HG02884 (cell line): ENCODE measurements at regions not wholly inside any gene's neighbourhood (a gene's known extent, or its start where the extent isn't known, plus 50 kb on each side); places are given as distances from the start of the nearest gene placed in this dataset.

ENCODE experiments used
- ATAC-seq: cut with Tn5 transposase; IDR thresholded peaks from one replicate; pipeline ENCODE4 v1.9.1; 2021; ENCODE audit warnings: mild to moderate bottlenecking, moderate library complexity; ENCODE audit not compliant: unreplicated experiment

DNA sequence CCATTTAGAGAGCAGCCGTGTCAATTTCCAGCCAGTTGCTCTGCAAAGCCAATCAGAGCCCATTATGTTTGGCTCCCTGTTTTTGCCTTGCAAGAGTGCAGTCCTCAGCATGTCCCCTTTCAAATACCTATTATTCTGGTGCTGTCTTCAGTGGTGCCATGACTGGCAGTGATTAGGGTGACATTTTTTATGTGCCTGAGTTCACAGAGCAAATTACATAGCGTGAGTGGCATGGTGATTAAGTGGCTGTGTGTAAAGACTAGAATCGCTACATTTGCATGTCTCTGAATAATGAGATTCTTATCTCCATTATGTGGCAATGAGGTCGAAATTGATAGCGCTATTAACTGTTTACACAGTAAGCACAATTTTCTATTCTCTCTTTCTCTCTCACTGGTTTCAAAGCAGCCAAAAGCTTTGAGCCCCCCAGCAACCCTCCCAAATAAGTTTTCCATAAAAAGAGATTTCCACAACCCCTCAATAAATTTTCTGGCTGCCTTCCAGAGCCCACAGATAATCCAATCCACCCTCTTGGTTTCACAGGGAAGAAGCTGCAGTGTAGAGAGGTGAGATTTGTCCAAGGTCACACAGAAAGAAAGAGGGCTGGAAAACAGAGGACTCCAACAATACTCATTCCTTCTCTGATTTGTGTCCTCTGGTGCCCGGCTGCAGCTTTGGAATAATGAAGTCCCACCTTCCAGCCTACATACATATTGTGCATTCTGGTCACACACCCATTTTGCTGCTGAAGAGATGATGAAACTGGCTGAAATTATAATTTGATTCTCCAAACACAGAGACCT is 58.8 kb upstream of the NUDT4 start:
- ATAC-seq: no peak

DNA sequence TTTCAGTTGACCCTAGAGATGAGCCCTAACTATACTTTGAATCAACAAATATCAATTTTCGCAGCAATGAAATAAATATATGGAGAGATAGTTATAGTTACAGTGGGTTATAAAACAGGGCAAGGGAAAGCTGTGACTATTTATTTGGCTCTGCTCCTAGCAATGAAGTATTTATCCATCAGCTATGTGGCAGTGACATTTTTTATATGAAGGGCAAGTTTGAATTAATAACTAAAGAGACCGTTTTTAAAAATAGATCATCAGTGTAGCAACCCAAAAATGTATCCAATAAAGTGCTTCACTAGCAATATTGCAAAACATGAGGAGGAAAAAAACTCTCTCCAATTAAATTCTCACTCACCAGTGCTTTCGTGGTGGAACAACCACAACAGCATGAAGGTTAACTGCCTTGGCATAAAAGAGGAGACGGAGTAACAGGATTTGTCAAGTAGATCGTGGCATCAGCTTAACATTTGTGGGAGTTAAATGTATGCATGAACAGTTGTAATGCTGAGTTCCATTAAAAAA is 58.1 kb upstream of the NUDT4 start:
- no peak for ATAC-seq

GRCh38 chr12:93322784-93323183 is 54.9 kb upstream of the NUDT4 start:
- ATAC-seq: no peak

DNA sequence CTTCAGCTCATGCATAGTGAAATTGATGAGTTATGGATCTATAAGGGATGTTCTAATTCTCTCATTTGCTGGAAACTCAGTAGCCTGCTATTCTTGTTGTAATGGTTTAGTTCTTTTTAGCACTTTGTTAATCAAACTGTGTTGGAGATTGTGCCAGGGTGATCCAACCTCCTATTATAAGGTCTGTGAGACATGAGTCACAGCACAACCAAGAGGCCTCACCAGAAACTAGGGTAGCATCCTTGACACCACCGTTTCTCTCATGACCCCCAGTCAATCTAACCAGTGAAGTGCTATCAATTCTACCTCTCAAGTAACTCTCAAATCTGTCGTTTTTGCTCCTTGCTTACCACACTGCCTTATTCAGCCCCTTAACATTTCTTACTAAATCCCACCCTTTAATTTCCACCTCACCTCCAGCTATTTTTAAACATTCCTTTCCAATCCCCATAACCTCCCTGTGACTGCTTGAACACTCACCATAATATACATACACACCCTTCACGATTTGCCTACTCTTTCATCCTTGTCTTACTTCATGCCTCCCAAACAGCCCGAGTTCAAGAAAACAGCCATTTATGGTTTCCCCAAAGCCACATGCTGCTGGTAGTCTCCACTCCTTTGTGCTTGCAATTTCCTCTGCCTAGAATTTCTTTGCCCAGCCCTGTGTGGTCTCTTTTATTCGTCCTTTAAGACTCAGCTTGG is 53.9 kb upstream of the NUDT4 start:
- no peak for ATAC-seq

DNA sequence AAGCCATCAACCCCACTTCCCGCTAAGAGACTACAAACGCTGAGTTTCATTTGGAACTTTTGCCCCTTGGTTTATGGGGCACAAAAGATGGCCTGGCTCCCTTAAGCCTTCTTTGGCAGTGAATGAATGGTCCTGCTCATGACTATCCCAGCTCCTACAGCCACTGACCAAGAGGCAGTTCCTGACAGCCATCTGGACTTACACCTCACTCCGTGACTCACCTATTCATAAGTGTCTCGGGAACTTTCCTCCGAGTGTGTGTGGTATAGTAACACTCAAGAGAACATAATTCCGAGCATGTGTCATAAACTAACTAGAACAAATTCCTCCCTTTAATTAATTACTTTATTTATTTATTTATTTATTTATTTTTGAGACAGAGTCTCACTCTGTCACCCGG is 51.9 kb upstream of the NUDT4 start:
- no peak for ATAC-seq
